GM23248 (cell line): ENCODE measurements at regions not wholly inside any gene's neighbourhood (a gene's known extent, or its start where the extent isn't known, plus 50 kb on each side); places are given as distances from the start of the nearest gene placed in this dataset.

Experiments
- EZH2 ChIP-seq: fragments of 200-600 bp; sonication (generic); IDR thresholded peaks from 2 replicates; pipeline ENCODE4 v1.6.1; 2018; ENCODE audit warnings: antibody characterized with exemption, mild to moderate bottlenecking; ENCODE audit not compliant: insufficient read depth, poor library complexity, severe bottlenecking
- EZH2phosphoT487 ChIP-seq: fragments of 200-600 bp; sonication (generic); IDR thresholded peaks from 2 replicates; pipeline ENCODE4 v1.6.1; 2018; ENCODE audit warnings: antibody characterized with exemption, moderate library complexity, mild to moderate bottlenecking, low read depth; ENCODE audit not compliant: insufficient read depth

DNA sequence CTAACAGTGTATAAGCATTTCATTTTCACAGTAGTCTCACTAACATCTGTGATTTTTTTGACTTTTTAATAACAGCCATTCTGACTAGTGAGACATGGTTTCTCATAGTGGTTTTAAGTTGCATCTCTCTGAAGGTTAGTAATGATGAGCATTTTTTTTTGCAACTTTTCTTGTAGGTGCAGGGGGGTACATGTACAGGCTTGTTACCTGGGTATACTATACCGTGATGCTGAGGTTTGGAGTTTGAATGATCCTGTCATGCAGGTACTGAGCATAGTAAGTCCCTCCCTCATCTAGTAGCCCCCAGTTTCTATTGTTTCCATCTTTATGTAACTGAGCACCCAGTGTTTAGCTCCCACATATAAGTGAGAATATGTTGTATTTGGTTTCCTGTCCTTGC is 444.6 kb upstream of the DAB2 start:
- TF ChIP-seq EZH2 (no peak), EZH2phosphoT487 (no peak)
